ENCODE measurements at regions not wholly inside any gene's neighbourhood (a gene's known extent, or its start where the extent isn't known, plus 50 kb on each side); places are given as distances from the start of the nearest gene placed in this dataset.
"Not testable (repeated sequence)": the region's sequence is repeated elsewhere in the genome, so short reads cannot be mapped to it uniquely, and the experiment has no call there.

- DNase-seq (ENCODE audit: low read depth, low spot score), result no peak
Measured at GRCh38 chr4:180356766-180357165, 1886.4 kb upstream of the TENM3 start.

GRCh38 chr4:180360113-180360512, 1883.1 kb upstream of the TENM3 start:
- DNase-seq (ENCODE audit: low read depth, low spot score), result not testable (repeated sequence)

GRCh38 chr4:180363815-180364214, 1879.4 kb upstream of the TENM3 start:
- no peak for DNase-seq (ENCODE audit: low read depth, low spot score)

GRCh38 chr4:180372691-180373090, 1870.5 kb upstream of the TENM3 start:
- DNase-seq (ENCODE audit: low read depth, low spot score), result no peak

- no peak for DNase-seq (ENCODE audit: low read depth, low spot score)
Measured at GRCh38 chr4:180377741-180378140, 1865.5 kb upstream of the TENM3 start.

GRCh38 chr4:180380733-180381132, 1862.5 kb upstream of the TENM3 start:
- no peak for DNase-seq (ENCODE audit: low read depth, low spot score)

- DNase-seq (ENCODE audit: low read depth, low spot score), result no peak
Measured at GRCh38 chr4:180391613-180392012, 1851.6 kb upstream of the TENM3 start.

- no peak for DNase-seq (ENCODE audit: low read depth, low spot score)
Measured at GRCh38 chr4:180394312-180394711, 1848.9 kb upstream of the TENM3 start.

- DNase-seq (ENCODE audit: low read depth, low spot score), result no peak
Measured at GRCh38 chr4:180394730-180395129, 1848.5 kb upstream of the TENM3 start.

- DNase-seq (ENCODE audit: low read depth, low spot score), result no peak
Measured at GRCh38 chr4:180398564-180398963, 1844.6 kb upstream of the TENM3 start.

GRCh38 chr4:180407275-180407885, 1835.8 kb upstream of the TENM3 start:
- no peak for DNase-seq (ENCODE audit: low read depth, low spot score)

GRCh38 chr4:180418819-180419531, 1824.2 kb upstream of the TENM3 start:
- no peak for DNase-seq (ENCODE audit: low read depth, low spot score)

GRCh38 chr4:180422989-180423711, 1820.1 kb upstream of the TENM3 start:
- no peak for DNase-seq (ENCODE audit: low read depth, low spot score)

- no peak for DNase-seq (ENCODE audit: low read depth, low spot score)
Measured at GRCh38 chr4:180423712-180424057, 1819.5 kb upstream of the TENM3 start.

GRCh38 chr4:180426938-180427337, 1816.3 kb upstream of the TENM3 start:
- DNase-seq (ENCODE audit: low read depth, low spot score), result no peak

GRCh38 chr4:180430283-180430682, 1812.9 kb upstream of the TENM3 start:
- DNase-seq (ENCODE audit: low read depth, low spot score), result no peak

- DNase-seq (ENCODE audit: low read depth, low spot score), result no peak
Measured at GRCh38 chr4:180434131-180434895, 1808.9 kb upstream of the TENM3 start.

- DNase-seq (ENCODE audit: low read depth, low spot score), result no peak
Measured at GRCh38 chr4:180436361-180436760, 1806.8 kb upstream of the TENM3 start.

- DNase-seq (ENCODE audit: low read depth, low spot score), result no peak
Measured at GRCh38 chr4:180437601-180438000, 1805.6 kb upstream of the TENM3 start.

- DNase-seq (ENCODE audit: low read depth, low spot score), result no peak
Measured at GRCh38 chr4:180448306-180448705, 1794.9 kb upstream of the TENM3 start.

GRCh38 chr4:180449395-180449956, 1793.7 kb upstream of the TENM3 start:
- DNase-seq (ENCODE audit: low read depth, low spot score), result no peak

GRCh38 chr4:180455226-180455625, 1788.0 kb upstream of the TENM3 start:
- DNase-seq (ENCODE audit: low read depth, low spot score), result no peak
